Upper lobe of left lung (tissue), 6 donors: ENCODE measurements at regions not wholly inside any gene's neighbourhood (a gene's known extent, or its start where the extent isn't known, plus 50 kb on each side); places are given as distances from the start of the nearest gene placed in this dataset.

ENCODE experiments used
- ATAC-seq, 2 donors: fragments of 200-7000 bp; cut with Tn5 transposase; one replicate each; pipeline ENCODE4 v1.9.1; 2022; ENCODE audit warnings: mild to moderate bottlenecking in 2 of 2, moderate library complexity in 2 of 2; ENCODE audit not compliant: low FRiP score in 2 of 2
- DNase-seq, 2 donors: peaks; one replicate each; pipeline ENCODE4 v3.0.0-alpha.2; 2019 to 2020
- H3K27ac ChIP-seq, 4 donors: fragments of 200-600 bp; sonication (generic); one replicate each; pipeline ENCODE4 v1.5.1; 2016 to 2019
- H3K27me3 ChIP-seq, 4 donors: fragments of 200-600 bp; sonication (generic); one replicate each; pipeline ENCODE4 v1.5.1; 2017 to 2019
- H3K36me3 ChIP-seq, 4 donors: fragments of 200-600 bp; sonication (generic); one replicate each; pipeline ENCODE4 v1.5.1; 2016 to 2019
- H3K4me1 ChIP-seq, 4 donors: fragments of 200-600 bp; sonication (generic); one replicate each; pipeline ENCODE4 v1.5.1; 2018 to 2019
- H3K4me3 ChIP-seq, 4 donors: fragments of 200-600 bp; sonication (generic); one replicate each; pipeline ENCODE4 v1.5.1; 2017 to 2019; ENCODE audit warnings: mild to moderate bottlenecking in 2 of 4, moderate library complexity in 1 of 4
- H3K9me3 ChIP-seq, 4 donors: fragments of 200-600 bp; sonication (generic); one replicate each; pipeline ENCODE4 v1.5.1; 2018 to 2019
- EP300 ChIP-seq, 4 donors: sonication (generic); formaldehyde crosslinking; IDR thresholded peaks; one replicate each; pipeline ENCODE4 v1.5.1; 2017; ENCODE audit warnings: antibody characterized with exemption in 4 of 4, control low read depth in 2 of 4
- POLR2A ChIP-seq, 4 donors: fragments of 450-650 bp; IDR thresholded peaks; one replicate each; pipeline ENCODE4 v1.5.1; 2016 to 2017; ENCODE audit warnings: antibody characterized with exemption in 4 of 4, mild to moderate bottlenecking in 2 of 4
- POLR2AphosphoS5 ChIP-seq, 2 donors: sonication (generic); formaldehyde crosslinking; IDR thresholded peaks; one replicate each; pipeline ENCODE4 v1.5.1; 2017; ENCODE audit warnings: antibody characterized with exemption in 2 of 2
- WGBS, 2 donors: methylation state at CpG; one replicate each; pipeline ENCODE4 v1.1.5; 2017 to 2018; 5-methylcytosine and 5-hydroxymethylcytosine counted together
- TF ChIP-seq, protein P1 (sequence below), 6 experiments: fragments of 450-650 bp in 4 of 6; fragments of 200-600 bp in 2 of 6; sonication (generic) in 2 of 6; IDR thresholded peaks; one replicate each; pipeline ENCODE4 v1.5.1; 2016 to 2019; ENCODE audit warnings: antibody characterized with exemption in 6 of 6
- donor health status: DM: no; HTN: no; CAD: no; lungs with moderate emphysema.
- donor health status: DM: no; HTN: yes; CAD: no; lungs with severe emphysema.

DNA sequence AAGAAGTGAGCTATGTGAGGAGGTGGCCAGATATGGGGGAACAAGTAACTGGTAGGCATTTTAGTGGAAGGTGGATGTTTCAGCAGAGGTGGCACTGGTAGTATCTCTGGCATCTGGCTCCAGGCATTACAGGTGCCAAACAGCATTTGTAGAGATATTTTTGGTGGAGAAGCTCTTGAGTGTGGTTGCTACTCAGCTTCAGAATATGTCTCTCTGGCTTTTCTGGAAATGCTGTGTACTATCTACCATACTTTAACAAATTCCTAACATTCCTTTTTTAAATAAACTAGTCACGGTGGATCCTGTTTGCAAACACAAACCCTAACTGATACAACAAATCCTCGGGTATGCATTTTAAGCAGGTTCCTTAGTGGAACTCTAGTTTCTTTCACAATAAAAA, 128.0 kb downstream of the BARX2 start:
- no peak overlapping the region for H3K4me3 ChIP-seq
- DNase-seq, result no peak
- no peaks in the 10 kb centered on the region for H3K9me3 ChIP-seq
- TF ChIP-seq, protein P1, sequence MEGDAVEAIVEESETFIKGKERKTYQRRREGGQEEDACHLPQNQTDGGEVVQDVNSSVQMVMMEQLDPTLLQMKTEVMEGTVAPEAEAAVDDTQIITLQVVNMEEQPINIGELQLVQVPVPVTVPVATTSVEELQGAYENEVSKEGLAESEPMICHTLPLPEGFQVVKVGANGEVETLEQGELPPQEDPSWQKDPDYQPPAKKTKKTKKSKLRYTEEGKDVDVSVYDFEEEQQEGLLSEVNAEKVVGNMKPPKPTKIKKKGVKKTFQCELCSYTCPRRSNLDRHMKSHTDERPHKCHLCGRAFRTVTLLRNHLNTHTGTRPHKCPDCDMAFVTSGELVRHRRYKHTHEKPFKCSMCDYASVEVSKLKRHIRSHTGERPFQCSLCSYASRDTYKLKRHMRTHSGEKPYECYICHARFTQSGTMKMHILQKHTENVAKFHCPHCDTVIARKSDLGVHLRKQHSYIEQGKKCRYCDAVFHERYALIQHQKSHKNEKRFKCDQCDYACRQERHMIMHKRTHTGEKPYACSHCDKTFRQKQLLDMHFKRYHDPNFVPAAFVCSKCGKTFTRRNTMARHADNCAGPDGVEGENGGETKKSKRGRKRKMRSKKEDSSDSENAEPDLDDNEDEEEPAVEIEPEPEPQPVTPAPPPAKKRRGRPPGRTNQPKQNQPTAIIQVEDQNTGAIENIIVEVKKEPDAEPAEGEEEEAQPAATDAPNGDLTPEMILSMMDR (IDR thresholded peaks at IDR 0.05), result no peak
- TF ChIP-seq POLR2AphosphoS5 (IDR thresholded peaks at IDR 0.05) (no peak), EP300 (IDR thresholded peaks at IDR 0.05) (no peak), POLR2A (IDR thresholded peaks at IDR 0.05) (no peak)
- no peaks in the 10 kb centered on the region for H3K27me3 ChIP-seq
- H3K27ac ChIP-seq, result no peak overlapping the region
- H3K36me3 ChIP-seq, result no peaks in the 10 kb centered on the region
- no peak for ATAC-seq
- H3K4me1 ChIP-seq, result no peaks in the 10 kb centered on the region
- WGBS, 2 donors, result 27 to 40% methylated on average over 2 of the region's 2 CpGs

DNA sequence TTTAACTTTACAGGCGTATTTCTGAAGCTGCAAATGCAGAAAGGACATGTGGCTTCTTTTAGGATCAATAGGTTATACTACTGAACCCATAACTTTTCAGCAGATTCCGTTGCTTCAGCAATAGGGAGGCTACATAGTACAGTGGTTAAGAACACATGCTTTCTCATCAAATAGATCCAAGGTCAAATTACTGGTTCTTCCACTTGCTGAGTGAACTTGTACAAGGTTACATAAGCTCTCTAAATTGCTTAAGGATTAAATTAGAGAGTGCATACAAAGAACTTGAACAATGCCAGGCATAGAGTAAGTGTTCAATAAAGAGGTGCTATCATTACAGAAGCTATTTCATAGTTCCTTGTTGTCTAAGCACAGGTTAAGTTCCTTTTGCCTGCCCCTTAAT, 129.6 kb downstream of the BARX2 start:
- no peaks in the 10 kb centered on the region for H3K27me3 ChIP-seq
- DNase-seq, result no peak
- no peak overlapping the region for H3K27ac ChIP-seq
- TF ChIP-seq EP300 (IDR thresholded peaks at IDR 0.05) (no peak), POLR2A (IDR thresholded peaks at IDR 0.05) (no peak), POLR2AphosphoS5 (IDR thresholded peaks at IDR 0.05) (no peak)
- TF ChIP-seq, protein P1 (IDR thresholded peaks at IDR 0.05), result no peak
- 63 to 68% methylated on average over 2 of the region's 2 CpGs for WGBS, 2 donors
- H3K9me3 ChIP-seq, result no peaks in the 10 kb centered on the region
- no peak for ATAC-seq
- no peak overlapping the region for H3K4me3 ChIP-seq
- H3K36me3 ChIP-seq, result no peaks in the 10 kb centered on the region
- no peaks in the 10 kb centered on the region for H3K4me1 ChIP-seq

- TF ChIP-seq POLR2AphosphoS5 (IDR thresholded peaks at IDR 0.05) (no peak), EP300 (IDR thresholded peaks at IDR 0.05) (no peak), POLR2A (IDR thresholded peaks at IDR 0.05) (no peak)
- TF ChIP-seq, protein P1 (IDR thresholded peaks at IDR 0.05), result no peak
- ATAC-seq, result no peak
- Histone ChIP-seq H3K36me3 (no peaks in the 10 kb centered on the region), H3K9me3 (no peaks in the 10 kb centered on the region), H3K27me3 (no peaks in the 10 kb centered on the region), H3K4me1 (no peaks in the 10 kb centered on the region), H3K4me3 (no peak overlapping the region), H3K27ac (no peak overlapping the region)
- 93 to 99% methylated on average over 4 of the region's 4 CpGs for WGBS, 2 donors
- DNase-seq, result no peak
Observed at GRCh38 chr11:129508163-129508562, 132.5 kb downstream of the BARX2 start.

- Histone ChIP-seq H3K9me3 (no peaks in the 10 kb centered on the region), H3K27ac (no peak overlapping the region), H3K36me3 (no peaks in the 10 kb centered on the region), H3K4me1 (no peaks in the 10 kb centered on the region), H3K4me3 (no peak overlapping the region), H3K27me3 (no peaks in the 10 kb centered on the region)
- DNase-seq, result no peak
- TF ChIP-seq EP300 (IDR thresholded peaks at IDR 0.05) (no peak), POLR2AphosphoS5 (IDR thresholded peaks at IDR 0.05) (no peak), POLR2A (IDR thresholded peaks at IDR 0.05) (no peak)
- TF ChIP-seq, protein P1 (IDR thresholded peaks at IDR 0.05), result no peak
- peak in 1 of 2 donors; percentile 19 for ATAC-seq
- WGBS, 2 donors, result 81% methylated on average over 2 of the region's 2 CpGs; no CpG with 5 or more reads in 1 of the 2 donors
Observed at GRCh38 chr11:129528296-129528695, 152.6 kb downstream of the BARX2 start.

GRCh38 chr11:129530154-129530895, 154.7 kb downstream of the BARX2 start:
- no peaks in the 10 kb centered on the region for H3K36me3 ChIP-seq
- H3K27me3 ChIP-seq, result no peaks in the 10 kb centered on the region

More at GRCh38 chr11:129530154-129530895, 154.7 kb downstream of the BARX2 start:
- Histone ChIP-seq H3K4me1 (no peaks in the 10 kb centered on the region), H3K4me3 (no peak overlapping the region), H3K9me3 (peaks cover 0 to 7% (median 0%) of the 10 kb centered on the region in 4 donors), H3K27ac (no peak overlapping the region)
- DNase-seq, result no peak
- no peak for ATAC-seq
- WGBS, 2 donors, result 68 to 72% methylated on average over 7 of the region's 7 CpGs
- TF ChIP-seq, protein P1 (IDR thresholded peaks at IDR 0.05), result no peak
